K562 (cell line): ENCODE measurements at regions not wholly inside any gene's neighbourhood (a gene's known extent, or its start where the extent isn't known, plus 50 kb on each side); places are given as distances from the start of the nearest gene placed in this dataset.

Experiments used
- ATAC-seq: fragments of 200-7000 bp; cut with Tn5 transposase; 3 replicates; pipeline ENCODE4 v1.9.1; 2020; ENCODE audit warnings: moderate library complexity
- BruUV-seq: library from RNA; stranded (reverse); fragments of 400-500 nt; replicated peaks from 2 replicates; lab custom pipeline; 2021; lab: Mats Ljungman, UMichigan
- CTCF ChIA-PET: fragments of 300-600 bp; formaldehyde crosslinking; extraction: SDS; loops from one replicate; lab custom pipeline; 2021; ENCODE audit warnings: low intra/inter-chr PET ratio; lab: Yijun Ruan, JAX
- POLR2A ChIA-PET: fragments of 300-600, 350-650 bp; sonication (Branson Sonifier 250); formaldehyde crosslinking; extraction: SDS; loops from one replicate; lab custom pipeline; 2021; ENCODE audit warnings: antibody characterized with exemption, inconsistent platforms; lab: Yijun Ruan, JAX
- DNase-seq, 4 experiments: peaks; one replicate each; pipeline versions ENCODE4 v3.0.0 to v3.0.0-alpha.2; 2011 to 2018; ENCODE audit warnings: low spot score in 3 of 4, mixed read lengths in 3 of 4; ENCODE audit errors: extremely low read depth in 1 of 4
- FAIRE-seq: peaks from 2 replicates; lab custom pipeline; 2011; peaks lifted over from hg19 to GRCh38; lab: Jason Lieb, UNC
- H2AFZ ChIP-seq: 2 replicates; pipeline ENCODE4 v1.6.0; 2011; ENCODE audit warnings: low read depth, low read length, control low read depth, inconsistent platforms
- H3K27ac ChIP-seq: fragments of 200-600 bp; 3 replicates; pipeline ENCODE4 v1.8.0; 2011; ENCODE audit warnings: low read depth, mild to moderate bottlenecking, control low read depth, inconsistent platforms, low read length, moderate library complexity, mixed read lengths; ENCODE audit errors: extremely low read depth
- H3K27me3 ChIP-seq, 2 experiments: fragments of 300-600 bp in 1 of 2; 2 replicates in 1 of 2; 3 replicates in 1 of 2; pipeline versions ENCODE4 v1.6.0 to v1.8.0; 2011; ENCODE audit warnings: inconsistent platforms in 2 of 2, low read length in 2 of 2, mild to moderate bottlenecking in 1 of 2, mixed read lengths in 1 of 2, moderate library complexity in 1 of 2; ENCODE audit not compliant: control insufficient read depth in 2 of 2, insufficient read depth in 2 of 2
- H3K36me3 ChIP-seq: fragments of 300-600 bp; 3 replicates; pipeline ENCODE4 v1.8.0; 2011; ENCODE audit warnings: mild to moderate bottlenecking, low read length, inconsistent platforms; ENCODE audit not compliant: control insufficient read depth, insufficient read depth
- H3K4me1 ChIP-seq, 2 experiments: fragments of 200-600 bp in 1 of 2; replicated peaks in 1 of 2; 2 replicates in 1 of 2; 3 replicates in 1 of 2; pipeline versions ENCODE4 v1.5.1 to v1.8.0; 2011; ENCODE audit warnings: inconsistent platforms in 2 of 2, low read length in 2 of 2, mild to moderate bottlenecking in 1 of 2, mixed read lengths in 1 of 2, moderate library complexity in 1 of 2; ENCODE audit not compliant: control insufficient read depth in 2 of 2, insufficient read depth in 2 of 2
- H3K4me2 ChIP-seq: 2 replicates; pipeline ENCODE4 v1.6.1; 2011; ENCODE audit warnings: low read length, control low read depth, inconsistent platforms, mixed read lengths; ENCODE audit not compliant: insufficient read depth
- H3K4me3 ChIP-seq: fragments of 200-600 bp; sonication (generic), shearing (Covaris generic); 2 replicates; pipeline ENCODE4 v1.5.1; 2016; ENCODE audit warnings: control low read depth, inconsistent platforms
- H3K79me2 ChIP-seq: fragments of 200-600 bp; 3 replicates; pipeline ENCODE4 v1.8.0; 2011; ENCODE audit warnings: low read length, inconsistent platforms; ENCODE audit not compliant: control insufficient read depth, insufficient read depth
- H3K9ac ChIP-seq, 2 experiments: 2 replicates each; pipeline versions ENCODE4 v1.6.0 to v1.6.1; 2011; ENCODE audit warnings: low read depth in 2 of 2, low read length in 2 of 2, control low read depth in 1 of 2, inconsistent platforms in 1 of 2, mild to moderate bottlenecking in 1 of 2, mixed read lengths in 1 of 2; ENCODE audit not compliant: insufficient read depth in 1 of 2
- H3K9me1 ChIP-seq: one replicate; pipeline ENCODE4 v1.6.0; 2011; ENCODE audit warnings: inconsistent platforms, mild to moderate bottlenecking, low read length, moderate library complexity; ENCODE audit not compliant: control insufficient read depth, insufficient read depth
- H3K9me3 ChIP-seq: replicated peaks from 2 replicates; pipeline ENCODE4 v1.5.1; 2011; ENCODE audit warnings: low read depth, low read length, inconsistent platforms; ENCODE audit not compliant: control insufficient read depth, insufficient read depth
- H4K20me1 ChIP-seq: replicated peaks from 2 replicates; pipeline ENCODE4 v1.6.1; 2011; ENCODE audit warnings: low read length, inconsistent platforms, mixed read lengths; ENCODE audit not compliant: control insufficient read depth, insufficient read depth
- DMBX1 ChIP-seq: fragments of 250-450 bp; sonication (Bioruptor Pico); IDR thresholded peaks from 2 replicates; pipeline ENCODE4 v1.8.0; 2022; ENCODE audit warnings: inconsistent platforms, mild to moderate bottlenecking, moderate library complexity, borderline replicate concordance
- EZH2 ChIP-seq: IDR thresholded peaks from 2 replicates; pipeline ENCODE4 v1.6.1; 2012; ENCODE audit warnings: low read depth, mild to moderate bottlenecking, inconsistent platforms, low read length, borderline replicate concordance
- FIP1L1 ChIP-seq: fragments of 200-400 bp; formaldehyde crosslinking; IDR thresholded peaks from 2 replicates; pipeline ENCODE4 v1.6.1; 2018; ENCODE audit warnings: mild to moderate bottlenecking, low read depth, low read length; ENCODE audit not compliant: poor library complexity, severe bottlenecking
- MAZ ChIP-seq, 2 experiments: fragments of 450-650 bp in 1 of 2; sonication (generic) in 1 of 2; formaldehyde crosslinking; IDR thresholded peaks in 1 of 2; conservative IDR thresholded peaks in 1 of 2; 2 replicates each; pipeline versions ENCODE4 v1.4.0 to v1.5.0; 2020; ENCODE audit warnings: mild to moderate bottlenecking in 1 of 2, missing genetic modification reagents in 1 of 2
- MLLT1 ChIP-seq, 2 experiments: fragments of 450-650 bp; IDR thresholded peaks; 2 replicates each; pipeline ENCODE4 v1.6.1; 2016
- NEUROD1 ChIP-seq: fragments of 150-350 bp; IDR thresholded peaks from 2 replicates; pipeline ENCODE4 v1.6.1; 2014; ENCODE audit warnings: borderline replicate concordance, low read length, low read depth; ENCODE audit not compliant: partially characterized antibody
- NFXL1 ChIP-seq: fragments of 450-650 bp; formaldehyde crosslinking; IDR thresholded peaks from 2 replicates; pipeline ENCODE4 v1.4.0; 2021; ENCODE audit warnings: mild to moderate bottlenecking
- NFYB ChIP-seq: IDR thresholded peaks from 2 replicates; pipeline ENCODE4 v1.6.1; 2011; ENCODE audit warnings: mild to moderate bottlenecking, moderate library complexity; ENCODE audit not compliant: insufficient read length; ENCODE audit errors: extremely low read depth
- RBM22 ChIP-seq: fragments of 200-400 bp; formaldehyde crosslinking; IDR thresholded peaks from 2 replicates; pipeline ENCODE4 v1.6.1; 2018; ENCODE audit warnings: low read length, low read depth; ENCODE audit not compliant: poor library complexity, severe bottlenecking
- SFPQ ChIP-seq: fragments of 200-400 bp; formaldehyde crosslinking; IDR thresholded peaks from 2 replicates; pipeline ENCODE4 v1.6.1; 2017; ENCODE audit warnings: mild to moderate bottlenecking, low read depth, low read length, moderate library complexity
- SMARCE1 ChIP-seq: fragments of 450-650 bp; IDR thresholded peaks from 2 replicates; pipeline ENCODE4 v1.7.1; 2016; ENCODE audit warnings: mild to moderate bottlenecking
- STAG1 ChIP-seq: sonication (generic); formaldehyde crosslinking; IDR thresholded peaks from 2 replicates; pipeline ENCODE4 v1.5.0; 2020; ENCODE audit warnings: missing genetic modification reagents, borderline replicate concordance
- TARDBP ChIP-seq: fragments of 450-650 bp; IDR thresholded peaks from 2 replicates; pipeline ENCODE4 v1.6.1; 2016
- XRCC5 ChIP-seq: fragments of 200-400 bp; formaldehyde crosslinking; IDR thresholded peaks from 2 replicates; pipeline ENCODE4 v1.6.1; 2017; ENCODE audit warnings: low read depth, mild to moderate bottlenecking, low read length
- ZBED1 ChIP-seq: IDR thresholded peaks from 2 replicates; pipeline ENCODE4 v1.6.1; 2014
- ZNF134 ChIP-seq: fragments of 250-450 bp; sonication (Bioruptor Pico); conservative IDR thresholded peaks from 2 replicates; pipeline ENCODE4 v1.4.0; 2020
- ZNF197 ChIP-seq: fragments of 200-800 bp; sonication (Bioruptor generic); IDR thresholded peaks from 2 replicates; pipeline ENCODE4 v1.6.1; 2016; ENCODE audit warnings: low read depth, missing genetic modification characterization, missing compliant biosample characterization
- ZNF232 ChIP-seq: sonication (generic); formaldehyde crosslinking; IDR thresholded peaks from 2 replicates; pipeline ENCODE4 v1.8.0; 2022; ENCODE audit warnings: mild to moderate bottlenecking, missing genetic modification reagents
- ZNF717 ChIP-seq: fragments of 250-450 bp; sonication (Bioruptor Pico); IDR thresholded peaks from 2 replicates; pipeline ENCODE4 v1.5.0; 2021
- WGBS: fragments of 100-300 bp; shearing (Covaris generic); methylation state at CpG from one replicate; pipeline ENCODE4 v1.1.6; 2016; ENCODE audit warnings: low coverage, mixed read lengths; ENCODE audit not compliant: insufficient coverage; ENCODE audit errors: missing lambda C conversion rate; 5-methylcytosine and 5-hydroxymethylcytosine counted together
- in situ Hi-C: fragments of 300-500 bp; cut with MboI; formaldehyde crosslinking; loops from 4 replicates; pipeline ENCODE4 v1.15.0; 2018; ENCODE audit warnings: inconsistent platforms, mixed read lengths
- intact Hi-C: fragments of 100-400 bp; cut with micrococcal nuclease; formaldehyde crosslinking; loops from 2 replicates; pipeline ENCODE4 v1.14.2; 2022
- TF ChIP-seq, protein P1 (sequence below): fragments of 250-450 bp; sonication (Bioruptor Pico); IDR thresholded peaks from 2 replicates; pipeline ENCODE4 v1.5.0; 2020; ENCODE audit warnings: mild to moderate bottlenecking

DNA sequence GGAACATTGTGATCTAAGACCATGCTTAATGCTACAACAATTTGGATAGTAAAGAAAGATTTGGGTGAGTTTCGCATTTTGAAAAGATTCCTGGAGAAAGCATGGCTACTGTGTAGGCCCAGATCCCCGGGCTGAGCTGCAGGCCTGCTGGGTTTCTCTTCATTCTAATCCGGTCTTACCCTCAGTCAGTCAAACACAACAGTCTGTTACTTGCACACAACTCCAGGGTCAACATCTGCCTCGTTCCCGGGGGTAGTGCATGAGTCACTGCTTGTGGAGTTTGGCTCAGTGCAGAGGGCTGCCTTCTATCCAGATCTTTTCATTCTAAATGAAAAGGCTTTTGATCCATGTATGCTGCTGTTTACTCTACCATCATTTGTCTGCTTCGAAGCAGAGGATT, 60.4 kb upstream of the SEL1L start:
- ATAC-seq (no peak), FAIRE-seq (no peak), DNase-seq (no peak)
- 0% methylated on average over 6 of the region's 6 CpGs for WGBS
- no peaks in the 10 kb centered on the region for H3K36me3 ChIP-seq
- no peaks in the 10 kb centered on the region for H3K4me1 ChIP-seq
- H4K20me1 ChIP-seq = no peaks in the 10 kb centered on the region
- no peak overlapping the region for H3K4me3 ChIP-seq
- H3K9ac ChIP-seq = no peak overlapping the region
- POLR2A ChIA-PET = interaction anchor here (0.6 kb wide), 1 partner anchor 561 kb away, joined by 6 read pairs; no protein-coding TSS in a partner anchor
- H3K27me3 ChIP-seq = no peaks in the 10 kb centered on the region
- H3K27ac ChIP-seq = no peak overlapping the region
- H3K9me3 ChIP-seq = no peaks in the 10 kb centered on the region
- H3K4me2 ChIP-seq = no peak overlapping the region
- H3K79me2 ChIP-seq = no peaks in the 10 kb centered on the region
- H2AFZ ChIP-seq = no peak overlapping the region
- H3K9me1 ChIP-seq = no peaks in the 10 kb centered on the region
- TF ChIP-seq ZNF232 (CRISPR knock-in tag) (no peak), RBM22 (no peak), TARDBP (no peak), STAG1 (no peak), EZH2 (no peak), NEUROD1 (no peak), XRCC5 (no peak), FIP1L1 (no peak), NFYB (no peak), ZNF134 (no peak), ZBED1 (no peak), DMBX1 (CRISPR knock-in tag) (no peak), MAZ (CRISPR knock-in tag; conservative IDR thresholded peaks at IDR 0.05 in 1 of 2, IDR thresholded peaks at IDR 0.05 in 1 of 2) (no peak), SMARCE1 (no peak), SFPQ (no peak), ZNF717 (no peak), MLLT1 (IDR thresholded peaks at IDR 0.05) (no peak), NFXL1 (CRISPR knock-in tag) (no peak), ZNF197 (CRISPR knock-in tag) (no peak)
- TF ChIP-seq, protein P1, sequence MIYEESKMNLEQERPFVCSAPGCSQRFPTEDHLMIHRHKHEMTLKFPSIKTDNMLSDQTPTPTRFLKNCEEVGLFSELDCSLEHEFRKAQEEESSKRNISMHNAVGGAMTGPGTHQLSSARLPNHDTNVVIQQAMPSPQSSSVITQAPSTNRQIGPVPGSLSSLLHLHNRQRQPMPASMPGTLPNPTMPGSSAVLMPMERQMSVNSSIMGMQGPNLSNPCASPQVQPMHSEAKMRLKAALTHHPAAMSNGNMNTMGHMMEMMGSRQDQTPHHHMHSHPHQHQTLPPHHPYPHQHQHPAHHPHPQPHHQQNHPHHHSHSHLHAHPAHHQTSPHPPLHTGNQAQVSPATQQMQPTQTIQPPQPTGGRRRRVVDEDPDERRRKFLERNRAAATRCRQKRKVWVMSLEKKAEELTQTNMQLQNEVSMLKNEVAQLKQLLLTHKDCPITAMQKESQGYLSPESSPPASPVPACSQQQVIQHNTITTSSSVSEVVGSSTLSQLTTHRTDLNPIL (CRISPR knock-in tag) = no peak
- TF ChIP-seq, all 486 proteins: peak for 0
- BruUV-seq = no TSS peak
- in situ Hi-C loops = no loop called here
- CTCF ChIA-PET = no interaction called here
- intact Hi-C loops = no loop called here
